GM23248 (cell line): ENCODE measurements at regions not wholly inside any gene's neighbourhood (a gene's known extent, or its start where the extent isn't known, plus 50 kb on each side); places are given as distances from the start of the nearest gene placed in this dataset.

Experiments
- DNase-seq: peaks from one replicate; pipeline ENCODE4 v3.0.0-alpha.2; 2015
- H2AFZ ChIP-seq: fragments of 200-600 bp; sonication (generic); 2 replicates; pipeline ENCODE4 v1.6.1; 2016; ENCODE audit warnings: antibody characterized with exemption
- H3F3A ChIP-seq: fragments of 200-600 bp; sonication (generic); 2 replicates; pipeline ENCODE4 v1.6.1; 2016; ENCODE audit warnings: mild to moderate bottlenecking, antibody characterized with exemption, mixed run types; ENCODE audit not compliant: insufficient read depth
- H3K27ac ChIP-seq: fragments of 200-600 bp; sonication (generic); 2 replicates; pipeline ENCODE4 v1.5.1; 2016; ENCODE audit warnings: mild to moderate bottlenecking
- H3K27me3 ChIP-seq: fragments of 200-600 bp; sonication (generic); replicated peaks from 2 replicates; pipeline ENCODE4 v1.6.1; 2016; ENCODE audit warnings: mild to moderate bottlenecking; ENCODE audit not compliant: insufficient read depth
- H3K36me3 ChIP-seq: fragments of 200-600 bp; sonication (generic); 2 replicates; pipeline ENCODE4 v1.6.1; 2016; ENCODE audit warnings: low read depth, mild to moderate bottlenecking
- H3K4me1 ChIP-seq: fragments of 200-600 bp; sonication (generic); 2 replicates; pipeline ENCODE4 v1.6.1; 2016; ENCODE audit warnings: mild to moderate bottlenecking; ENCODE audit not compliant: insufficient read depth
- H3K4me2 ChIP-seq: fragments of 200-600 bp; sonication (generic); one replicate; pipeline ENCODE4 v1.6.1; 2016; ENCODE audit warnings: mild to moderate bottlenecking; ENCODE audit not compliant: unreplicated experiment
- H3K4me3 ChIP-seq: fragments of 200-600 bp; sonication (generic); 2 replicates; pipeline ENCODE4 v1.5.1; 2016; ENCODE audit warnings: mild to moderate bottlenecking
- H3K79me2 ChIP-seq: fragments of 200-600 bp; sonication (generic); 2 replicates; pipeline ENCODE4 v1.6.1; 2016; ENCODE audit warnings: mild to moderate bottlenecking; ENCODE audit not compliant: insufficient read depth
- H3K9ac ChIP-seq: fragments of 200-600 bp; sonication (generic); 2 replicates; pipeline ENCODE4 v1.6.1; 2016; ENCODE audit warnings: mild to moderate bottlenecking
- H3K9me2 ChIP-seq: fragments of 200-600 bp; sonication (generic); 2 replicates; pipeline ENCODE4 v1.6.1; 2016; ENCODE audit warnings: mixed run types, mild to moderate bottlenecking, moderate library complexity; ENCODE audit not compliant: insufficient read depth
- H3K9me3 ChIP-seq: fragments of 200-600 bp; sonication (generic); one replicate; pipeline ENCODE4 v1.6.1; 2017; ENCODE audit warnings: low read depth
- H4K20me1 ChIP-seq: fragments of 200-600 bp; sonication (generic); 2 replicates; pipeline ENCODE4 v1.6.0; 2016; ENCODE audit not compliant: insufficient read depth
- EZH2 ChIP-seq: fragments of 200-600 bp; sonication (generic); IDR thresholded peaks from 2 replicates; pipeline ENCODE4 v1.6.1; 2018; ENCODE audit warnings: antibody characterized with exemption, mild to moderate bottlenecking; ENCODE audit not compliant: insufficient read depth, poor library complexity, severe bottlenecking
- EZH2phosphoT487 ChIP-seq: fragments of 200-600 bp; sonication (generic); IDR thresholded peaks from 2 replicates; pipeline ENCODE4 v1.6.1; 2018; ENCODE audit warnings: antibody characterized with exemption, moderate library complexity, mild to moderate bottlenecking, low read depth; ENCODE audit not compliant: insufficient read depth
- WGBS, 2 experiments: methylation state at CpG; one replicate each; pipeline ENCODE4 v1.1.6; 2015 to 2017; ENCODE audit warnings: low lambda C conversion rate in 2 of 2, low coverage in 1 of 2; ENCODE audit errors: missing lambda C conversion rate in 2 of 2; 5-methylcytosine and 5-hydroxymethylcytosine counted together
- in situ Hi-C: fragments of 300-500 bp; cut with MboI; formaldehyde crosslinking; loops from 2 replicates; pipeline ENCODE4 v1.15.0; 2020

GRCh38 chr5:54895816-54896341 lies 89.5 kb downstream of the ESM1 start:
- H2AFZ ChIP-seq: no peak overlapping the region
- H3K79me2 ChIP-seq: no peaks in the 10 kb centered on the region
- H3K9me2 ChIP-seq: no peaks in the 10 kb centered on the region
- no peaks in the 10 kb centered on the region for H4K20me1 ChIP-seq
- H3K9ac ChIP-seq: no peak overlapping the region
- H3K27ac ChIP-seq: no peak overlapping the region
- peaks cover 6% of the 10 kb centered on the region; the same call in 1 of the 2 replicates for H3K4me1 ChIP-seq
- WGBS, 2 experiments: 21 to 25% methylated on average over 6 of the region's 6 CpGs
- no peaks in the 10 kb centered on the region for H3K36me3 ChIP-seq
- peaks cover 9% of the 10 kb centered on the region for H3F3A ChIP-seq
- H3K4me2 ChIP-seq: no peak overlapping the region
- no peaks in the 10 kb centered on the region for H3K9me3 ChIP-seq
- no peaks in the 10 kb centered on the region for H3K27me3 ChIP-seq
- no peak overlapping the region for H3K4me3 ChIP-seq
- in situ Hi-C loops: no loop called here
- TF ChIP-seq EZH2 (no peak), EZH2phosphoT487 (no peak)
- DNase-seq: peak; percentile 76

GRCh38 chr5:54894957-54895815 lies 90.2 kb downstream of the ESM1 start:
- H3K9me3 ChIP-seq: no peaks in the 10 kb centered on the region
- H2AFZ ChIP-seq: no peak overlapping the region
- H3K27ac ChIP-seq: no peak overlapping the region
- H4K20me1 ChIP-seq: no peaks in the 10 kb centered on the region
- no peak for DNase-seq
- H3F3A ChIP-seq: peaks cover 5% of the 10 kb centered on the region
- H3K9ac ChIP-seq: no peak overlapping the region
- H3K4me2 ChIP-seq: no peak overlapping the region
- H3K27me3 ChIP-seq: no peaks in the 10 kb centered on the region
- WGBS, 2 experiments: 58 to 65% methylated on average over 3 of the region's 3 CpGs
- H3K4me3 ChIP-seq: no peak overlapping the region
- TF ChIP-seq EZH2phosphoT487 (no peak), EZH2 (no peak)
- H3K36me3 ChIP-seq: no peaks in the 10 kb centered on the region
- in situ Hi-C loops: no loop called here
- H3K9me2 ChIP-seq: no peaks in the 10 kb centered on the region
- peaks cover 7% of the 10 kb centered on the region for H3K4me1 ChIP-seq
- H3K79me2 ChIP-seq: no peaks in the 10 kb centered on the region

GRCh38 chr5:54889826-54890225 lies 95.6 kb downstream of the ESM1 start:
- H3K79me2 ChIP-seq: no peaks in the 10 kb centered on the region
- TF ChIP-seq EZH2 (no peak), EZH2phosphoT487 (no peak)

GRCh38 chr5:54887663-54888062 lies 97.7 kb downstream of the ESM1 start:
- no peak for DNase-seq
- TF ChIP-seq EZH2 (no peak), EZH2phosphoT487 (no peak)
- Histone ChIP-seq H3K27me3 (peaks cover 9% of the 10 kb centered on the region), H3K9me2 (no peaks in the 10 kb centered on the region), H4K20me1 (no peaks in the 10 kb centered on the region), H3K4me1 (peaks cover 11% of the 10 kb centered on the region), H2AFZ (no peak overlapping the region), H3K9ac (no peak overlapping the region), H3K27ac (no peak overlapping the region), H3K9me3 (no peaks in the 10 kb centered on the region), H3K79me2 (no peaks in the 10 kb centered on the region), H3K36me3 (no peaks in the 10 kb centered on the region), H3K4me2 (no peak overlapping the region), H3F3A (peaks cover 13% of the 10 kb centered on the region; the same call in 1 of the 2 replicates), H3K4me3 (no peak overlapping the region)
- in situ Hi-C loops: no loop called here
- whole genome bisulfite sequencing, 2 experiments: 93% methylated on average over 1 of the region's 1 CpG

More at GRCh38 chr5:54889826-54890225, 95.6 kb downstream of the ESM1 start:
- in situ Hi-C loops: no loop called here
- Histone ChIP-seq H3K4me2 (peak overlapping the region; percentile 45), H3K27ac (no peak overlapping the region), H3K4me3 (no peak overlapping the region), H4K20me1 (no peaks in the 10 kb centered on the region), H3K9me3 (no peaks in the 10 kb centered on the region), H3K4me1 (peaks cover 11% of the 10 kb centered on the region), H3K9me2 (no peaks in the 10 kb centered on the region), H3K27me3 (peaks cover 9% of the 10 kb centered on the region), H3F3A (peaks cover 13% of the 10 kb centered on the region; the same call in 1 of the 2 replicates), H3K9ac (no peak overlapping the region), H2AFZ (no peak overlapping the region), H3K36me3 (no peaks in the 10 kb centered on the region)
- peak; percentile 85 for DNase-seq
- WGBS, 2 experiments: 15 to 26% methylated on average over 1 of the region's 1 CpG
